Activated naive CD4-positive, alpha-beta T cell treated with anti-CD3 and anti-CD28 coated beads, Interleukin-2, amount 50 U/mL, for 72 hours (primary cell): ENCODE measurements at regions not wholly inside any gene's neighbourhood (a gene's known extent, or its start where the extent isn't known, plus 50 kb on each side); places are given as distances from the start of the nearest gene placed in this dataset.

Experiments
- ATAC-seq, 2 donors: fragments of 150-1000 bp; cut with Tn5 transposase; 2 replicates each; pipeline ENCODE4 v1.10.0; 2021; ENCODE audit warnings: mild to moderate bottlenecking in 2 of 2, moderate library complexity in 2 of 2
- DNase-seq, 2 donors: peaks; one replicate each; pipeline ENCODE4 v3.0.0; 2021 to 2022; ENCODE audit warnings: low spot score in 2 of 2
- H3K27ac Mint-ChIP-seq, 2 donors: one replicate each; pipeline ENCODE4 v1.8.0; 2022; ENCODE audit warnings: mild to moderate bottlenecking in 2 of 2, mixed read lengths in 2 of 2
- H3K36me3 Mint-ChIP-seq, 2 donors: one replicate each; pipeline ENCODE4 v1.8.0; 2022; ENCODE audit warnings: mixed read lengths in 2 of 2
- H3K9me3 Mint-ChIP-seq, 2 donors: one replicate each; pipeline ENCODE4 v1.8.0; 2022; ENCODE audit warnings: mixed read lengths in 2 of 2

DNA sequence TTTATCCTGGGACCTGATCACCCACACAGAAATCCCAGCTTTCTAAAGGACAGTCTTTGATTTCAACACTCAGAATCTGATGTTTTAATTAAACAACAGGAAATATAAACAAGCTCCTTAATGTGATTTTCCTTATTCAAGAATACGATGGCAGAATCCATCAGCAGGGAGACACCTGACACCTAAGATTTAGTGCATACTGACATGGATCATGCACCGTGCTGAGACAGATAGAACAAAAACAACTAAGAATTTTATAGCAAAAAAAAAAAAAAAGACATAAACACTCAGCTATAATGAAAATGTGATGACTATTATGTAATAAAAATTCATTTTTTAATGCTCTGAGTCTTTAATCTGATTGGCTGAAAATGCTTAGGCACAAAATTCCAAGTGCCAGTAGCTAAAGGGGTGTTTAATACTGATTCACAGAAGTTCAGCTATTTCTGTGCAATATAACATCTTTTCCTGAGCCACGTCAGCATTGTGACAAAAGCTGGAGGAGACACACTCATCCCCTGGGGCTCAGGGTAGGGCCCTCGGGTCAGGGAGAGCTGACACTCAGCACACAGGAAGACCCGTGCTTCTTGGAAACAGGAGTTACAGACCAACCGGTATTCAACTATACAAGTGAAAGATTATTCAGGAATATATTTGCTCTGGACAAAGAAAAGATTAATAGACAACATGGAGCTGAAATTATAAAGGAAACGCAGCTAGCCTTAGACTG is 247.4 kb downstream of the FBXO15 start:
- no peaks in the 10 kb centered on the region for H3K36me3 Mint-ChIP-seq
- no peak for DNase-seq
- no peak for ATAC-seq

DNA sequence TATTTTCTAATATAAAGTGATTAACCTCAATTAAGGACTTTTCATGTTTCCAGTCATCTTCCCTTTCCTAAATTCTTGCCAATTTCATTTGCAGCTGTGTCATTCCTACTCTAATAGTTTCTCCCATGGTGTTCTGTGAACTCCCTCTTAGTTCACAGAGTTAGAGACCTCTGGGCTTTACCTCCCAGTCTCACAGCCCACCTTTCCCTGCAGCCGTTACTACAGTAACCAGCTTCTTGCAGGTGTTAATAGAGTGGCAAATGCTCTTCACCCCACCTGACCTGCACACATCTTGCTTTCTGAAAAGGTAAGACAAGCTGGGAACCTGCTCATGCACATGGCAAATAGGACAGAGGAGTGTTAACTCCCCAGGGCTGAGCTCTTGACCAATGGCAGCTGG is 250.1 kb downstream of the FBXO15 start:
- ATAC-seq = no peak
- no peaks in the 10 kb centered on the region for H3K9me3 Mint-ChIP-seq

More for the DNA sequence above, 247.4 kb downstream of the FBXO15 start:
- Mint-ChIP-seq H3K9me3 (no peaks in the 10 kb centered on the region), H3K27ac (no peak overlapping the region)

DNA sequence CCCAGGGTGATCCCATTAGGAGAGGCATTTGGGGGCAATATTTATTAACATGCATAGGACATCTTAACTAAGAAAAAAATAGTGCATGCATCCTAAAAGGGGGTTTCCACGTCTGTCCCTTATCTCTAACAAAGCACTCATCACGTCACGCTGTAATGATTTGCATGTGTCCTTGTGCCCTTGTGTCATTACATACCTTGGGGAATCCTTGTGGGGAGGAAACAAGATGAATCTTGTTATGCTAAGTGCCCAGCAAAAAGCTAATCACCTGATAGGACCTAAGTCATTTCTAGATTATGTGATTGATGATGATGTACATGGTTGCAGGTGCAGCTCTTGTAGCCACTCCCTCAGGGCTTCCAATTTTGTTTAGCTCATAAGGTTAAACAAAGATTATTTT is 250.9 kb downstream of the FBXO15 start:
- ATAC-seq = no peak
- Mint-ChIP-seq H3K9me3 (no peaks in the 10 kb centered on the region), H3K27ac (no peak overlapping the region), H3K36me3 (no peaks in the 10 kb centered on the region)
- no peak for DNase-seq

More for the DNA sequence above, 250.1 kb downstream of the FBXO15 start:
- DNase-seq = no peak
- Mint-ChIP-seq H3K27ac (no peak overlapping the region), H3K36me3 (no peaks in the 10 kb centered on the region)

DNA sequence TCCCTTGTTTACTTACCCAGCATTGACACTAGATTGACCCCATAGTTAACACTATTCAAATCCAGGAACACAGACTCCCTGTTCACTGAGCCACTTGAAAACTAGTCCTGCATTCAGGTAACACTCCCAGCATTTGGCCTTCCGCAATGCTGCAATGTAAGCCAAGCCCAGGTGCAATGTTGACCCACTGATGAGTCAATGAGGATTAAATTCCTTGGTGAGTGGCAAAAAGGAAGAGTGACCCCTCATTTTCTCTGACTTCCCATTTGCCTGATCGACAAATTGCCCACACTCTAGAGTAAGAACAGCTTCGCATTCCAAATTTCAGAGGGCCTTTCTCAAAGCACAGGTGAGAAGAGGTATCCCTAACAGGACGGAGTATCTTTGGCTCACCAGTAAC is 251.9 kb downstream of the FBXO15 start:
- H3K9me3 Mint-ChIP-seq = no peaks in the 10 kb centered on the region
- DNase-seq (no peak), ATAC-seq (no peak)
- no peaks in the 10 kb centered on the region for H3K36me3 Mint-ChIP-seq
- H3K27ac Mint-ChIP-seq = no peak overlapping the region

DNA sequence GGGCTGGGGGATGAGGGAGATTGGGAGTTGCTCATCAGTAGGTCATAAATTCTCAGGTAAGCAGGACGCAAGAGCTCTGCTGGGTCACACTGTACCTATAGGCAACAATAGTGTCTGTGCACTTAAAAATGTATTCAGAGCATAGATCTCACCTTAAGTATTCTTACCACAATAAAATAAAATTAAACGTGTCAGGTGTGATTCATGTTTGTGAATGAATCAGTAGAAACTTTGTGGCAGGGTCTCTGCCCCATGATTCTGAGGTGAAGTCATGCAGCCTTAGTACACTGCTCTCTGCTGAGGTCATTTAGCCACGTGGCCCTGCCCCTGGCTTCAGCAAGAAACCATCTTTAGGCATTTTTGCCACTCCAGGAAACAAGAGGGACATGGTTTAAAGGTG is 253.8 kb downstream of the FBXO15 start:
- Mint-ChIP-seq H3K36me3 (no peaks in the 10 kb centered on the region), H3K27ac (no peak overlapping the region), H3K9me3 (no peaks in the 10 kb centered on the region)
- DNase-seq (no peak), ATAC-seq (peak; percentile 68 to 88)

DNA sequence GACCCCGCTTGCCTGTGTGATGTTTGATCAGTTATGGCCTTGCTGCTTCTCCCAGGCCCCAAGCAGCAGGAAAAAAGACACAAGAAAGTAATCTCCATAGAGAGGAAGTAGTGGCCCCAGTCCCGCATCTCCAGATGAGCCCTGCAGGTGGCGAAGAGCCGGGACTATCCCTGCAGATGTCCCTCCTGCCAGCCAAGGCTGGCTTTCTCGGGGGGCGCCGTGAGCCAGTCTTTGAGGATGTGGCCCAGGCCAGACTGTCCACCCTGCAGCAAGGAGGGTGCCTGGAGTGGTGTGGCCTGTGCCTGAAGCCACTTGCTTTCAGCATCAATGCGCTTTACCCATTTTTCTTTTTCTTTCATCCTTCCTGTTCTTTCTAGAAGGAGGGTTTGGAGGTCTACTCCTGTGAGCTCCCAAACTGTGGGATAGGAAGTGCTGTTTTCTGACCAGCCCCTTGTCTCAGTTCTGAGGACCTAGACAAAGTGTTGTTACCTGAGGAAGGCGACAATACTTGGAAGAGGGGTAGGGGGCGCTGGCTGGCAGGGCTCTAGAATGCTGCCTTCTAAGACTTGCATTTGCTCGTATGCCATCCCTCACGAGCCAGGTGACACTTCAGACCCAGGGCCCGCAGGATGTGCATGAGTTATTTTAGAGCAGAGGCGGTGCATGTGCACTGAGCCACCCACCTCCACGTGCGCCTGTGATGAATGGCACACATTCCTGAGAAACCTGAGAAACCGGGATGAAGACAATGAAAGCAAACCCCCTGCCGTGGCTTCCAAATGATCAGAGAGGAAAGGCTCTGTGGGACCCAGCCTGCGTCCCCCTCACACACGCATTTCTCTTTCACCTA is 255.8 kb downstream of the FBXO15 start:
- no peak for DNase-seq
- no peaks in the 10 kb centered on the region for H3K36me3 Mint-ChIP-seq
- ATAC-seq = no peak
- H3K27ac Mint-ChIP-seq = no peak overlapping the region
- H3K9me3 Mint-ChIP-seq = no peaks in the 10 kb centered on the region

DNA sequence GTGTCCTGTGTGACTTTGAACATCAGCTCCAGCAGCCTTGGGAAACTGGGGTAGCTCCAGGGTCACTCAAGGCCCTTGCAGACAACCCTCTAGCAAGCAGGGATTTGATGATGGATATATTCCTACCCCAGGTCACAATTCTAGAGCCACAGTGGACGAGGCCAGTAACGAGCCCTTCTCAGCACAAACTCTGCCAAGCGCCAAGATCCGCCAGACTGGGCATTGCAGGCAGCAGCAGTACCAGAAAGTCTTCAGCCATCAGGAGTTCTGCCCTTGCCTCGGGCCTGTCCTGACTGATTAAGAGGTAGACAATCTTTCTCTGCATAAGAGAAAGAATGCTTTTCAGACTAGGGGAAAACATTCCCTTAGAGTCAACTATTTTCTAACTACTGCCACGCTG is 259.1 kb downstream of the FBXO15 start:
- Mint-ChIP-seq H3K9me3 (no peaks in the 10 kb centered on the region), H3K36me3 (no peaks in the 10 kb centered on the region), H3K27ac (no peak overlapping the region)
- DNase-seq (no peak), ATAC-seq (no peak)

DNA sequence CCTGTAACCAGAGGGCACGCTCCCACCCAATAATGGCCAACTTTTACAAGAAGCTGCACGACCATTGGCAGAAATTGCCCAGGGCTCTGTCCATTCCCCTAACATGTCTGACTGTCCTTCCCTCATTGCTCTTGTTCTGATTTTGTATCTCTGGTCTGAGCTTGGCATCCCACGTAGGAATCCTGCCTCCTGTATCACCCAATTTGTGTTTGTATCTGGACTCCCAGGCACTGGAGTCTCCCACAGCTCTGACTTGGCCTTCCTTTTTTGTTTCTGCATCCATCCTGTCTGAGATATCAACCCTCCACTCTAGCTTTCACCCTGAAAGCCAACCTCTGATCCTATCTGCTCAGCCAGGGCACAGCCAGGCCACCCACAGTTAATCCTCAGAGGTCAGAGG is 259.8 kb downstream of the FBXO15 start:
- no peaks in the 10 kb centered on the region for H3K9me3 Mint-ChIP-seq
- DNase-seq (no peak), ATAC-seq (no peak)
- no peak overlapping the region for H3K27ac Mint-ChIP-seq
- no peaks in the 10 kb centered on the region for H3K36me3 Mint-ChIP-seq

DNA sequence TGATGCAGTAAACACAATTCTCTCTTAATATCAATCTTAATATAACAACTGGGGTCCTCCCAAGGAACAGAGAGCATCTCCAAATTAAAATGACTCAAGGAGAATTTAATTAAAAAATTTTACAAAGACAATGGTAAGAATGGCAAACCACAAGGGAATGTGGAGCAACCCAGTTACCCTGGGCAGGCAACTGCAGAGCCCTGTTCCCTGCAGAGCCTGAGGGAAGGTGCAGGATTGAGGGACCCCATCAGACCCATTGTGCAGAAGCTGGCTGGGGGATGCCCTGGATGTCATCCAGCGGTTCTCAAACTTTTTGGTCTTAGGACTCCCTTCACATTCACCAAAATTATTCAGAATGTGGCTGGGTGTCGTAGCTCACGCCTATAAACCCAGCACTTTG is 262.8 kb downstream of the FBXO15 start:
- H3K9me3 Mint-ChIP-seq = no peaks in the 10 kb centered on the region
- H3K36me3 Mint-ChIP-seq = no peaks in the 10 kb centered on the region
- DNase-seq = no peak
- ATAC-seq = no peak
- no peak overlapping the region for H3K27ac Mint-ChIP-seq

DNA sequence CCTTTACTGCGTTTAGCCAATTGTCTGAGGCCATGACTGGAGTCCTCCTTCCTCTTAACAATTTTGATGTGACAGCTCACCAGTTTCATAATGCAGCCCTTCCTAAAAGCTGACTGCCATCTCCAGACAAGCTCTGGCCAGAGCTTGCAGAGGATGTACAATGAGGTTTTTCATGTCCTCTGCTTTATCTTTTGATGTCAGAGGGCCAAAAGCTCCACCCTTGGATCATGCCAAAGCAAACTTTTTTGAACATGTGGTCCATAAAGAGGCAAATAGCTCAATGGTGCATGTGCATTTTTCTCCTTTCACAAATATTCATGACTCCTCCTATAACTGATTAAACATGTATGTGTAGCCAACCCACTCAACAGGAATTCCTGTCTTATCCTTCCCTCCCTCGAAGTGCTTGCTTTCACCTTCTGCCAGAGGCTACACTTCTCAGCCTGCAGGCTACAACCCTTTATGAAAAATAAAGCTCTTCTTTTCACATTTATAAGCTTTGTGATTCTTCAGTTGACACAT is 266.2 kb downstream of the FBXO15 start:
- H3K9me3 Mint-ChIP-seq = no peaks in the 10 kb centered on the region
- DNase-seq (no peak), ATAC-seq (no peak)
- H3K36me3 Mint-ChIP-seq = no peaks in the 10 kb centered on the region
- no peak overlapping the region for H3K27ac Mint-ChIP-seq

DNA sequence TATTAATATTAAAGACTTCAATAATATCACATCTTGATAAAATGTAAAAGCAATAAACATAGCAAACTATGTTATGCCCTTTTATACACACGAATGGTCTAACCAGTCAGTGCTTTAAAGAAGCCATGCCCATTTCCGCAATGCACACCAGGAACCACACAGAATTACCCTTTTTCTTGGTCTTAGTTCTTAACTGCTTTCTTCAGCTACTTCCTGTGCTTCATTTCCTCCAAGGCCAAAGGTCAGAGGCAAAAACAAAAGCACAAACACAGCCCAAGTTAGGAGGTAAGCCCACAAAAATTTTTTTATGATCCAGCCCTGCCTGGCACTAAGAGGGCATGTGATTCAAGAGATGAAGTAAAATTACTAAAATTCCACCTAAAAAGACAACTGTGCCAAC is 267.2 kb downstream of the FBXO15 start:
- no peak for ATAC-seq
- no peak for DNase-seq
- H3K36me3 Mint-ChIP-seq = no peaks in the 10 kb centered on the region
- no peaks in the 10 kb centered on the region for H3K9me3 Mint-ChIP-seq
- H3K27ac Mint-ChIP-seq = no peak overlapping the region

DNA sequence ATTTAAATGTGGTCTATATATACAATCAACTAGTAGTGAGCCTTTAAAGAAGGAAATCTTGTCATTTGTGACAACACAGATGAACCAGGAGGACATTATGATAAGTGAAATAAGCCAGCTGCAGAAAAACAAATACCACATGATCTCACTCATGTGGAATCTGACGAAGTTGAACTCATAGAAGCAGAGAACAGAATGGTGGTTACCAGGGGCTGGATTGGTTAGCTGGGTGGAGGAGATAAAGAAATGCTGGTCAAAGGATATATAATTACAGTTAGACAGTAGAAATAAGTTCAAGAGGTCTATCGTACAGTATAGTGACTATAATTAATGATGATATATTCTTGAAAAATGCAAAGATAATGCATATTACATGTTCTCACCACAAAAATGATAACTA is 267.9 kb downstream of the FBXO15 start:
- DNase-seq (no peak), ATAC-seq (no peak)
- no peak overlapping the region for H3K27ac Mint-ChIP-seq
- no peaks in the 10 kb centered on the region for H3K36me3 Mint-ChIP-seq
- H3K9me3 Mint-ChIP-seq = no peaks in the 10 kb centered on the region

DNA sequence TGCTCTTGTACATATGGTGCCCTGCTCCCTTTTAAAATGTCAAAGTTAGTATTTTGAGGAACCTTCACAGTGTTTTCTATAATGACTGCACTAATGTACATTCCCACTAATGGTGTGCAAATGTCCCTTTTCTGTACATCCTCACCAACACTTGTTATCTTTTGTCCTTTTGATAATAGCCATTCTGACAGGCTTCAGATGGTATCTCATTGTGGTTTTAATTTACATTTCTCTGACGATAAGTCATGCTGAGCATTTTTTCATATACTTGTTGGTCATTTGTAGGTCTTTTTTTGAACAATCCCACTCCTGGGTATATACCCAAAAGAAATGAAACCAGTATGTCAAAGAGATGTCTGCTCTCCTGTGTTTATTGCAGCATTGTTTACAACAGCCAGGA is 268.3 kb downstream of the FBXO15 start:
- DNase-seq (no peak), ATAC-seq (no peak)
- no peak overlapping the region for H3K27ac Mint-ChIP-seq
- H3K36me3 Mint-ChIP-seq = no peaks in the 10 kb centered on the region
- no peaks in the 10 kb centered on the region for H3K9me3 Mint-ChIP-seq

DNA sequence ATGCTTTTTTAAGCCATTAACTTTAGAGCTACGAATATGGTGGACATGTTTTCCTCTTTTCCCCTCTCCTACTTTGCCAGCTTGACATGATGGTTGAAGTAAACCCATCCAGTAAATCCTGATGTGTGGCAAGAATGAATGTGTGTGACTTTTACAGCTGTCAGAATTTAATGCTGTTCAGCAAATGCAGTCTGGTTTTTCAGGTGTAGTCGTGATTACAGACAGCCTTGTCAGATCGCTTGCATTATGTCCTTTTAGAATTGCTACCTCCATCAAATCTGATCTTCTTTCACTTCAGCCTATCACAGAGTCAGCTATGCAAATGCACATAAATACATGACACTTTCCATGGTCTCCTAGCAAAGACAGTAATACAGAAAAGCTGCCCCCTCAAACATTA is 278.5 kb downstream of the FBXO15 start:
- ATAC-seq (no peak), DNase-seq (no peak)
- no peaks in the 10 kb centered on the region for H3K9me3 Mint-ChIP-seq
- no peaks in the 10 kb centered on the region for H3K36me3 Mint-ChIP-seq
- H3K27ac Mint-ChIP-seq = no peak overlapping the region

DNA sequence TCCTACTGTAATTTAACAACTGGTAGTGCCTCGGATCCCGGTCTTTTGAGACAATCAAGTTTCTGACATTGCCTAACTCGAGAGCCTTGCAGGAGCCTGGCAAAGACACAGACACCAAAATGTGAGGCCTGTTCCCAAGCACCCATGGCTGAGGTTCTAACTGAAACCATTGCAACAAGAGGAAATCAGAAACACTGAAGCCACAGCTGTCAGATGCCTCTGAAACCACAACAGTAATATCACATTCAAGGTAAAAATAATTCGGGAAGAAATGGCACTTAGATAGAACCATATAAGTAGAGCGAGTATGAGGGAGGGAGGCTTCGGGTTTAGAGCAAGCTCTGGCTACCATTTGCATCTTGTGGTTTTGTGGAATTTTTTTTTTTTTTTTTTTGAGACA is 285.9 kb downstream of the FBXO15 start:
- no peaks in the 10 kb centered on the region for H3K36me3 Mint-ChIP-seq
- DNase-seq (no peak), ATAC-seq (no peak)
- no peak overlapping the region for H3K27ac Mint-ChIP-seq
- no peaks in the 10 kb centered on the region for H3K9me3 Mint-ChIP-seq

DNA sequence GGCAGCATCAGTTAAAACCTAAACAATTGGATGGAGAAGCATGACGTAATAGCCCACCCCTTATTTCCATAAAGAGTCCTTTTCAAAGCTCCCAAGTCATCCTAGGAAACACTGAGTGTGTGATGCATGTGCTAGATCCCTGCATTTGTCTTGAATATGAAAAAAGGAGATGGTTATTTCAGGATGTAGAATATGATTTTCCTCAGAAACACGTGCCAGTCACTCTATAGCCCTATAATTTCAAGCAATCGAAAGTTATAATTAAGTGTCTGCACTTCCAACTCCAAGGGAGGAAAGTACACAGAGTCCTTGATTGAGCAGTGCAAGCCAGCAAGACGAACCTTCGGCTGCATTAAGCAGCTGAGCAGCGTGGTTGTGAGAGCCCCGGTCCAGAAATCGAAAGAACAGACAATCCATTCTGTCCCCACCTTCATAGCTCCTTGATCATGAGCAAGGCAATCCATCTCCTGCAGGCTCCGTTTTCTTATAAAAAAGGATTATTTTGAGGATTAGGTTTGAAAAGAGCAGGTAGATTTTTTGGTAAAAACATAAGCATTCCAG is 287.7 kb downstream of the FBXO15 start:
- DNase-seq (no peak), ATAC-seq (no peak)
- Mint-ChIP-seq H3K36me3 (no peaks in the 10 kb centered on the region), H3K9me3 (no peaks in the 10 kb centered on the region), H3K27ac (no peak overlapping the region)

DNA sequence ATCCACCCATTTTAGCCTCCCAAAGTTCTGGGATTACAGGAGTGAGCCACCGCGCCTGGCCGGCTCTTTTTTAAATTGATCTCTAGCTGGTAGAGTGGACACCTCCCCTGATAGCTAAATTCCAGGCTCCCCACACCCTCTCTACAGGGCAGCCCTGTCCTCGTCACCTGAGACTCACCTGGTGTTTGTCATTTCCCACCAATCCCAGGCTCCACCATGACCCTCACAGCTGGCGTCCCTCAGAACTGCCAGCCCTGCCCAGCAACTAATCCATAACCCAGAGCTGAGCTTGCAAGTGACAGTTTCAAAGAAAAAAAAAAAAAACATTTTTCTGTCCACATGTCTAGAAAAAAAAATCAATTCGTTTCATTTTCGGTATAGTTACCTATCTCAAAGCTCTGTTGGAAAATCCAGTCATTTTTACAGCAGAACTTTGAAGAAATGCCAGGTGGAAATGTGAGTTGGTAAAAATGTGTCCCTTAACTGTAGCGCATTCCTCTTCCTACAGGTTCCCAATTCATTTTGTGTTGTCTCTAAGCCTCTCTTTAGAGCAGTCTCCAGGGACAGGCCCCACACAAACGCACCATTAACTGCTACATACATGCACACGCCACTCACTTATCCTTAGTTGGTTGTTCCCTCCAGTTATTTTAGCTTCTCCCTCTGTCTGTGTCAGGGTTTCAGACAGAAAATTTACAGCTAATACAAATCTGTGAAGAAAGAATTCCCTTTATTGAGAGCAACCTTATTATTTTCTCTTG is 294.7 kb downstream of the FBXO15 start:
- DNase-seq = no peak
- Mint-ChIP-seq H3K27ac (no peak overlapping the region), H3K9me3 (no peaks in the 10 kb centered on the region), H3K36me3 (no peaks in the 10 kb centered on the region)
- ATAC-seq = no peak
